ENCODE measurements at regions not wholly inside any gene's neighbourhood (a gene's known extent, or its start where the extent isn't known, plus 50 kb on each side); places are given as distances from the start of the nearest gene placed in this dataset.

DNA sequence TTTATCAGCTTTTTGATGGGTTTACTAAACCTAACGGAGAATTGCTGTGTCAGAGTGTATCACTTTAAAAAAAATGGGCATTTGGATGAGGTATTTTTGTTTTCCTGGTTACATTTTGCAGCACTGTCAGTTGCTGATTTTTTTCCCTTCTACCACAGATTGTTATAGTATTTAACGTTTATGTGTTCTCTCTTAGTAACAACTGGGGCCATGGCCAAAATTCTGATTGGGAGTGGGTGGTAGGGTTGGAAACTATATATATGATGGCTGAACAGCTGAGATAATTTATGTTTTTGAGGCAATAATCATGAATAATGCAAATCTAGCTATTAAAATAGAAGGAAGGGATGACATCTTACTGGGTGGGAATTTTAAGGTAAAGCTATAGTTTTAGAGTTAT lies 229.4 kb upstream of the SUCLG2 start:
- Histone ChIP-seq H3F3A (ENCODE audit: low read depth) (no peaks in the 10 kb centered on the region), H2AFZ (ENCODE audit: low read length) (no peak overlapping the region), H3K79me2 (ENCODE audit: insufficient read depth, low read length) (no peaks in the 10 kb centered on the region), H3K27me3 (ENCODE audit: insufficient read depth, low read length, poor library complexity, severe bottlenecking) (no peaks in the 10 kb centered on the region), H3K9ac (ENCODE audit: low read depth, low read length, poor library complexity, severe bottlenecking) (no peak overlapping the region), H3K4me1 (ENCODE audit: insufficient read depth, low read length, poor library complexity, severe bottlenecking) (no peaks in the 10 kb centered on the region), H3K36me3 (ENCODE audit: insufficient read depth, low read length) (no peaks in the 10 kb centered on the region), H4K20me1 (ENCODE audit: insufficient read depth, low read length, poor library complexity, severe bottlenecking) (no peaks in the 10 kb centered on the region), H3K9me3 (ENCODE audit: insufficient read depth, low read depth, low read length) (no peaks in the 10 kb centered on the region), H3K4me3 (ENCODE audit: low read length, poor library complexity, severe bottlenecking) (no peak overlapping the region), H3K4me2 (ENCODE audit: low read depth, low read length, poor library complexity, severe bottlenecking) (no peak overlapping the region), H3K9me2 (replicated peaks; ENCODE audit: low read depth, low read length) (no peaks in the 10 kb centered on the region)
- TF ChIP-seq CTCF (conservative IDR thresholded peaks at IDR 0.05; ENCODE audit: low read length) (no peak), EZH2phosphoT487 (IDR thresholded peaks at IDR 0.05; ENCODE audit: borderline replicate concordance) (no peak)

DNA sequence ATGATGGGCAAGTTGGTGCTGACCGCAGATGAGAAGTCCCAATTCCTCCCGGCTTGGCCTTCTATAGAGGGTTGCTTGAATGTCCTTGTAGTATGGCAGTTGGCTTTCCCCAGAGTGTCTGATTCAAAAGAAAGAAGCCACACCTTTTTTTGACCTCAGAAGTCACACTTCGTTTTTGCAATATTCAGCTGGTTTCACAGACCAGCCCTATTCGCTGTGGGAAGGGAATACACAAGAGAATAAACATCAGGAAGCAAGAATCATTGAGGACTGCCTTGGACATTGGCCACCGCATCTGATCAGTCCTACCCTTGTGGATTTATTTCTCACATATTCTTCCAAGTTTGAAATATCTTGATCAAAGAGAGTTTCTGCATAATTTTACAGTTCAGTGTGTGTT lies 228.6 kb upstream of the SUCLG2 start:
- H4K20me1 ChIP-seq (ENCODE audit: insufficient read depth, low read length, poor library complexity, severe bottlenecking), result no peaks in the 10 kb centered on the region
- no peaks in the 10 kb centered on the region for H3K9me3 ChIP-seq (ENCODE audit: insufficient read depth, low read depth, low read length)
- no peaks in the 10 kb centered on the region for H3K27me3 ChIP-seq (ENCODE audit: insufficient read depth, low read length, poor library complexity, severe bottlenecking)
- H3K4me1 ChIP-seq (ENCODE audit: insufficient read depth, low read length, poor library complexity, severe bottlenecking), result no peaks in the 10 kb centered on the region
- H3K4me2 ChIP-seq (ENCODE audit: low read depth, low read length, poor library complexity, severe bottlenecking), result no peak overlapping the region
- no peaks in the 10 kb centered on the region for H3K9me2 ChIP-seq (replicated peaks; ENCODE audit: low read depth, low read length)
- H3K79me2 ChIP-seq (ENCODE audit: insufficient read depth, low read length), result no peaks in the 10 kb centered on the region
- H3K4me3 ChIP-seq (ENCODE audit: low read length, poor library complexity, severe bottlenecking), result no peak overlapping the region
- H3K9ac ChIP-seq (ENCODE audit: low read depth, low read length, poor library complexity, severe bottlenecking), result no peak overlapping the region
- H3F3A ChIP-seq (ENCODE audit: low read depth), result no peaks in the 10 kb centered on the region
- TF ChIP-seq EZH2phosphoT487 (IDR thresholded peaks at IDR 0.05; ENCODE audit: borderline replicate concordance), result no peak
- TF ChIP-seq CTCF (conservative IDR thresholded peaks at IDR 0.05; ENCODE audit: low read length), result no peak
- H3K36me3 ChIP-seq (ENCODE audit: insufficient read depth, low read length), result no peaks in the 10 kb centered on the region
- no peak overlapping the region for H2AFZ ChIP-seq (ENCODE audit: low read length)

- H3K79me2 ChIP-seq (ENCODE audit: insufficient read depth, low read length), result no peaks in the 10 kb centered on the region
- no peak overlapping the region for H3K4me3 ChIP-seq (ENCODE audit: low read length, poor library complexity, severe bottlenecking)
- TF ChIP-seq EZH2phosphoT487 (IDR thresholded peaks at IDR 0.05; ENCODE audit: borderline replicate concordance) (no peak), CTCF (conservative IDR thresholded peaks at IDR 0.05; ENCODE audit: low read length) (no peak)
- H3K36me3 ChIP-seq (ENCODE audit: insufficient read depth, low read length), result no peaks in the 10 kb centered on the region
- no peak overlapping the region for H2AFZ ChIP-seq (ENCODE audit: low read length)
- H4K20me1 ChIP-seq (ENCODE audit: insufficient read depth, low read length, poor library complexity, severe bottlenecking), result no peaks in the 10 kb centered on the region
- no peak overlapping the region for H3K9ac ChIP-seq (ENCODE audit: low read depth, low read length, poor library complexity, severe bottlenecking)
- no peaks in the 10 kb centered on the region for H3K27me3 ChIP-seq (ENCODE audit: insufficient read depth, low read length, poor library complexity, severe bottlenecking)
- no peaks in the 10 kb centered on the region for H3F3A ChIP-seq (ENCODE audit: low read depth)
- no peak overlapping the region for H3K4me2 ChIP-seq (ENCODE audit: low read depth, low read length, poor library complexity, severe bottlenecking)
- H3K9me2 ChIP-seq (replicated peaks; ENCODE audit: low read depth, low read length), result no peaks in the 10 kb centered on the region
- H3K9me3 ChIP-seq (ENCODE audit: insufficient read depth, low read depth, low read length), result no peaks in the 10 kb centered on the region
- H3K4me1 ChIP-seq (ENCODE audit: insufficient read depth, low read length, poor library complexity, severe bottlenecking), result no peaks in the 10 kb centered on the region
Observed at GRCh38 chr3:67876261-67876660, 221.8 kb upstream of the SUCLG2 start.
